ENCODE measurements at regions not wholly inside any gene's neighbourhood (a gene's known extent, or its start where the extent isn't known, plus 50 kb on each side); places are given as distances from the start of the nearest gene placed in this dataset.

DNA sequence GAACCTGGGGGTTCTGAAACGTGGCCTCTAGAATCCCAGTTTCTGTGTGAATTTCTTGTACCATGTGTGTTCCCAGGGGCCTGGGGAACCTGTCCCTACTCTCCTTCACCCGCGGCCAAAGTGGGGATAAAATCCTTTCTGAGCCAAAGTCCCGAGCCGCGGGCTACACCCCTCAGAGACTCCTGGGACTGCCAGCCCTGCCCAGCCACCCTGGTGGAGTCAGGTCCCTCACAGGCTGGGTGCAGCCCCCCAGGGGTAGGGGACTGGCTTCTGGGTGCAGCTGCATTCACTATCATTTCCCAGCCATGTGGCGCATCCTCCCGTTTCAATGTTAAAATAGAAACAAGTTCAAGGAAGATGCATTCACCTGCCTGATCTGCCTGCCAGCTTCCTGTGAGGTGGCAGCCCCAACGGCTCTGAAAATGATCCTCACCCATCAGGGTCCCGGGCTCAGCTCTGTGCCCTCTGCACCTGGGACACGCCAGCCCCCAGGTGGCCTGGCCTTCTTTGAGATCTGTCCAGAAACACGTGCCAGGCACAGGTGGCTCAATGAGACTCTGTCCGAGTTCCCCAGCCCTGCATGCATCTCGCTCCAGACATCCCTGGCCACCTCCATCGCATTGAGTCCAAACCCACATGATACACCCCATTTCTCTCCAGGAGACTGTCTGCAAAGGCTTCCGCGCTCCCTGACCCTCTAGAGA, 338.8 kb downstream of the CTTN start:
- no peak for DNase-seq (ENCODE audit: low read depth in 1 of 2, low spot score in 1 of 2)

DNA sequence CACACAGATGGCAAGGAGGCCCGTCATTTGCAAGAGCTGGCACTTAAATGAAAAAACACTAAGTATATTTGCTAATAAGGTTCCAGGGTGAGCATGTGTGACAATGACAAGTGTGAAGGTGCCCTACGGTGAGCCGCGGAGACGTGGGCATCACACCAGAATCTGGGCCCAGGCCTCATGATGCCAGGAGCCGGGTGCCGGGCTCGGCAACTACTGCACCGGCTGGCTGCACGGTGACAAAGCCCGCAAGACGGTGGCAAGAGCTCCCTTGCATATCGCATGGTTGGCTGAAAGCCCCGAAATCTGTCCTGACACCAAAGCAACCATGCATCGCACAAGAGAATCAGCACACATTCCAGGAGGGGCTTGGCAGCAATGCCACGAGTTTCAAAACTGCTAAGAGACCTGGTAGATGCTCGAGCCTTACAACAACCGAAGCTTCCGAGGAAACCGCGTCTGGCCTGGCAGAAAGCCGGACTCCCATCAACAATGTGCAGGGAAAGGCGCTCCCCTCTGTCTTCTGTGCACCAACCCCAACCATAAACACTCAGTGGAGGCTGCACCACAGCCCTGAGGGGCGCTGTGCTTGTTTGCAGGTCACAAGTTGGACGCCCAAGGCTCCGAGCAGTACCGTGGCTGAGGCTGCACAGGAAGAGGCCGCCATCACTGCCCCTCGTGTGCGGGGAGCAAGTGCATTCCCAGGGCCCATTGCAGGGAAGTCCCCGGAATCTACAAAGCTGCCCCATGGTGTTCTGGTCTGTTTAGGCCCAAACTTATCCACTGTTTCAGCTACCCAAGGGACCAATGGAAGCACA, 339.7 kb downstream of the CTTN start:
- no peak for DNase-seq (ENCODE audit: low read depth in 1 of 2, low spot score in 1 of 2)

DNA sequence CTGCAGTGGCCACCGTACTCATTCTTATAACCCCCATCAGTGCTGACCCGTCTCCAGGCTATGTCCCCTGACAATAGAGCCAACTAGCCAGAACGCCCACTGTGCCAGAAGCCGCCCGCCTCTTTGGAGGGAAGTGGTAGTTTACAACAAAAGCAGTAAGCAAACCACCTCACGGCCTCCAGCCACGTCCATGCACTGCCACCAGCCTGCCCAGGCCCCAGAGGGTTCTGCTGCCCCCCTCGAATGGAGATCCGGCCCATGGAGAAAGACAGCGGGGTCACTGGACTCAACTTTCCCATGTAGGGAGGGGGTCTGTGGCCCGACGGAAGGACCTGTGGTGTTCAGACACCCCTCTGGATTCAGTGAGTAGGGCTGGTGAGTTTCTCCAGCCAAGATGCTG, 340.3 kb downstream of the CTTN start:
- no peak for DNase-seq (ENCODE audit: low read depth in 1 of 2, low spot score in 1 of 2)

DNA sequence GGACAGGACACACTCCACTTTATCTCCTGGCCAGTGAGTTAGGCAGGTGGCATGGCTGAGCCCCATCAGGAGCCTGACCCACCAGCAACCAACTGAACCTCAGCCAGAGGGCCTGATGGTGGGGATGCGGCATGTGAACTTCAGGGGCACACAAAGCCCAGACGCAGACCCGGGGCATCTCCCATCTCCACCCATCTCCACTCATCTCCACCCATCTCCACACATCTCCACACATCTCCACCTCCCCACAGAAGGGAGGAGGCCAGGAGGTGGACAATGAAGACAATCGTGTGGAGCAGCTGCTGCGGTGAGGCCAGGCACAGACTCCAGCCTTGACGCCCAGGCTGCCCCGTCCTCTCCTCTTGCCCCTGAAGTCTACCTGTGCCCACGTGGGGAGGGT, 340.8 kb downstream of the CTTN start:
- DNase-seq (ENCODE audit: low read depth in 1 of 2, low spot score in 1 of 2): no peak

DNA sequence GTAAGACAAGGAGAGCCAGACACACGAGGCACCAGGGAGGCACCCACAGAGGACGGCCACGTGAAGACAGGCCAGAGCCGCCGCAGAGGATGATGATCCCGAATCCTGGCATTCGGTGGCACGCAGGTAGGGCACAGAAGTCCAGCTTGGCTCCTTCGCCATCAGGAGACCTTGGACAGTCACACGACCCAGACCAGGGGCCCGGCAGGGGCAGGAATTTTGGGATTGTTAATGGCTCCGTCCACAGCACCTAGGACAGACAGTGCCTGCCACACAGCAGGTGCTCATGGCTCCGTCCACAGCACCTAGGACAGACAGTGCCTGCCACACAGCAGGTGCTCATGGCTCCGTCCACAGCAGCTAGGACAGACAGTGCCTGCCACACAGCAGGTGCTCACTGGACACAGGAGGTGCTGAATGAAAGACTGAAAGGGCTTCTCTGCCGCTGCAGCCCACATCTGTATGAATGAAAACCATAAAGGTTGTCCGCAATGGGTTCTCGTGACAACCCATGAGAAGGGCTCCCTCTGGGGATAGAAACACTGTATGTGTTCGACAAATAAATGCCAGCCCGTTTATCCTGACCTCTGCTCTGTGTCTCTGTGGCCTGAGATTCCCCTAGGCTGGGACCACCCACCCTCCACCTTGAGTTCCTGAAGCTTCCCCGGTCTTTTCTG, 341.6 kb downstream of the CTTN start:
- DNase-seq (ENCODE audit: low read depth in 1 of 2, low spot score in 1 of 2): no peak

DNA sequence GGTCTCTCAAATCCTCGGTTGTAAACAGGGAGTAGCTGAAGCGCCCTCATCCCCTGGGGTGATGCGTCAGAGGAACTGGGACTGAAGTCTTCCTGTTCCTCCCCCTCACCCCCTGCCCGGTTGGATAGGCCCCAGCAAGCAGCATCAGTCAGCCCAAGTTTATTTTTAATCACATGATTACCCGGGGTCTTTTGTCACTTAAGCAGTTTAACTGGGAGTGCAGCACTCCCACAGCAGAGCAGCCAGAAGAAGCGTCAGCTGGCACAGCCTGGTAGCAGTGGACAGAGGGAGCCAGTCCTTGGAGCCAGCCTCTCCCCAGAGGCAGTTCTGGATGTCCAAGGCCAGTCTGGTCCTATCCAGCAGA, 342.1 kb downstream of the CTTN start:
- DNase-seq (ENCODE audit: low read depth in 1 of 2, low spot score in 1 of 2): no peak

DNA sequence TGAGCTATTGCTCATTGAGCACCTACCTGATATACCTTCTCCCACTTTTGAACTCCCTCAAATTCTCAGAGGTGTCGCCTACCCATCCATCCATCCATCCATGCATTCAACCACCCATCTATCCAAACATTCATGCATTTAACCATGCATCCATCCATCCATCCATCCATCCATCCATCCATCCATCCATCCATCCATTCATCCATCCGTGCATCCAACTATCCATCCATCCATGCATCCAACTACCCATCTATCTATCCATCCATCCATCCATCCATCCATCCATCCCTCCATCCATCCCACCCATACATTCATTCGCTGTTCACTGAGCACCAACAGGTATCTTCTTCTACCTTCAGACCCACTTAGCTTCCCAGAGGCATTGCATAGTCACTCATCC, 342.8 kb downstream of the CTTN start:
- no peak for DNase-seq (ENCODE audit: low read depth in 1 of 2, low spot score in 1 of 2)

DNA sequence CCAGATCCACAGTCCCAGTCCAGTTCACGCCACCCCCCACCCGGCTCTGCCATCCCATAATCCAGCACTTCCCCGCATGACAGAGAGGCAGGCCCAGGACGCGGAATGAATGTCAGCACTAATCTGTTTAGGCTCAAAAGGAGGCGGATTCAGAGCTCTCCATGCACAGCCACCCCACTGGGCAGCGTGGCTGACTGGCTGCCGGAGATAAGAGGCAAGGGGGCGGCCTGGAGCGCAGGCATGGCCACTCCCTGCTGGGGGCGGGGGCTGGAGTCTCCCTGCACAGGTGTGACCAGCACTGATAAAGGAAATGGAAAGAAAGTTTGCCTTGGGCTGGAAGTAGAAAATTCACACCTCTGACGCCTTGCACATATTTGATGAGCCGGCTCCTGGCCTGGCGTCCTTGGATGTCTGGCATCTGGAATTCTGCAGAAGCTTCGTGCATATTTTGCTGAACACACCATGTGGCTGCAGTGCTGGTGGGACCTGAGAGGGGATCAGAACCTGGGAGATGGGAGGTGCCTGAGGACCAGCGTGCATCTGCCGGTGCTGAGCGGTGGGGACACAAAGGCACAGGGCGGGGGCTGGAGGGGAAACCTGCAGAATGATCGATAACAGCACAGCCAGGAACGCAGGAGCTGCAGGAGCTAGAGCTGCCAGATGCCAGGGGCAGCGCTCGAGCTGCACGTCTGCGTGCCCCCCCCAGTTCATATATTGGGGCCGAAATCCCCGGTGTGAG, 344.4 kb downstream of the CTTN start:
- DNase-seq (ENCODE audit: low read depth in 1 of 2, low spot score in 1 of 2): no peak

DNA sequence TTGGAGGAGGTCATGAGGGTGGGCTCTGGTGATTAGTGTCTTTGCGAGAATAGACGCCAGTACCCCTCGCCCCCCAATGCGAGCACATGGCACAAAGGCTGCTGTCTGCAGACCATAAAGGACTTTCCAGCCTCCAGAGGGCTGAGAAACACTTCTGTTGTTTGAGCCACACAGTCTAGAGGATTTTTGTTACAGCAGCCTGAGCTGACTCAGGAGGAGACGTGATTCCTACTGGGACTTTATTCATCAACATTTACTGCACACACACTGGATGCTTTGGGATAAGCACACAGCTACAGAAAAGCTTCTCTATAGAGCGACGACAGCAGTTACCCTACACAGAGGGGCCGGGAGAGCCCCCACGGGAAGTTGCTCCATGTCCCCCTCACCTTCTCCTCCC, 345.0 kb downstream of the CTTN start:
- DNase-seq (ENCODE audit: low read depth in 1 of 2, low spot score in 1 of 2): no peak

DNA sequence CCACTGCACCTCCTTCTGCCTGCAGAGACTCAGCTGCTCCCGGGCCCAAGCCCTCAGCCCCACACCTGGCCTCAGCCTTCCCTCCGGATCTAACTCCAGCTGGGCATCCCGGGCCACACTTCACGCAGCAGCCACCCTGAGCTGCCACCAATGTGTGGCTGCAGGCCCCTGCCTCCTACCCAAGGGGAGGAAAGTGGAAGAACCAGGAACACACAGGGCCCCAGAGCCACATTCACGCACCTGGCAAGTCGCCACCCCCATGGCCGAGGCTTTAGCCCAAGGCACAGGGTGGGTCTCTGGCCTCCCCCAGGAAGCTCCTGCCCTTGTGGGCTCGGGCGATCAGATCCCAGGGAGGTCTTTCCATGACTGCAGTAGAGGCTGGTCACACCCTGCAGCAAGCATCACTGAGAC, 345.6 kb downstream of the CTTN start:
- no peak for DNase-seq (ENCODE audit: low read depth in 1 of 2, low spot score in 1 of 2)

DNA sequence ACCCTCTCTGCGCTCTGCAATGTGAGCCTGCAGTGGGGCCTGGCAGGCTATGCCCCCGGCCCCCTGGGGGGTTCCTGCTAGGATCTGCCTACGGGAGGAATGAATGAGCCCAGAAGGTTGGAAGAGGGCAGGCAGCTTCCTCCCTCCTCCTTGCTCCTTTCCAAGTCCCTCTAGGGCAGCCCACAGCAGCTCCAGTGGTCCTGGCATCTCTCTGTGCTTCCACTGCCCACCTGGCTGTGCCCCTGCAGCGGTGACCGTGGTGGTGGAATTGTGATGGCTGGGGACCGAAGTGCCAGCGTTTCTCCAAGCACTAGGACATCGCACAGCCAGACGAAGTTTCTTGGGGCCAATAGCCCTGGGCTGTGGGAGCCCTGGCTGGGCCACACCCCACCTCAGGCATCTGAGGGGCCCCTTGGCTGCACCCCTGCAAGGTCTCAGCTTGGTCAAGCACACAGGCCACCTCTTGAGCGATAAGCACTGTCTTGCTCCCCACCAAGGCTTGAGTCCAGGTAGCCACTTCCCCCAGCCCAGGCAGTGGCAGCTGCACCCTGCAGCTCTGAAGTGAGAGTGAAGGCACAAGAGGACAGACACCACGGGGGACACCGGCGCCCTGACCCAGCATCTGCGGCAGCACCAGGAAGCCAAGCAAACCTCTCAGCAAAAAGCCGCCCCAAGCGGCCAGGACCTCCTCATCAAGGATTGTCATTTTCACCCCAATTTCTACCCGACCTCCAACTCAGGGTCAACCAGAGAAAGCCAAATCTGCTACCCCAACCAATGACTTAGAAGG, 346.3 kb downstream of the CTTN start:
- DNase-seq (ENCODE audit: low read depth in 1 of 2, low spot score in 1 of 2): no peak

DNA sequence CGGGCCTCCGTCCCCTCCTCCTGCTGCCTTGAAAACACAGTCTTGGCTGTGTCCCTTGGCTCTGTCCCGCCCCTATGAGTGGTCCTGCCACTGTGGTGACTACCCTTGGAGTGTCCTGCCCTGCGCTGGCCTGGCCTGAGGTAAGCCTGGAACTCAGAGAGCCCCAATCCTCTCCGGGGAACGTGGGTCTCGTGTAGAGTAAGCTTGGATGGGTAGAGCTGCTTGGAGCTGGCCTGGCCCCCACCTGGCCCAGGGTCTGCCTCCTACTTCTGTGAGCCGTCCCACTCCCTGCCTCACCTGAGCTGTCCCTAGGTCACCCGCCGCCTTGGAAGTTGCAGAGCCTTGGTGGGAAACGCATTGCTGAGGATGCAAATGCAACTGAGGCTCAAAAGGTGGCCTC, 347.1 kb downstream of the CTTN start:
- DNase-seq (ENCODE audit: low read depth in 1 of 2, low spot score in 1 of 2): no peak

DNA sequence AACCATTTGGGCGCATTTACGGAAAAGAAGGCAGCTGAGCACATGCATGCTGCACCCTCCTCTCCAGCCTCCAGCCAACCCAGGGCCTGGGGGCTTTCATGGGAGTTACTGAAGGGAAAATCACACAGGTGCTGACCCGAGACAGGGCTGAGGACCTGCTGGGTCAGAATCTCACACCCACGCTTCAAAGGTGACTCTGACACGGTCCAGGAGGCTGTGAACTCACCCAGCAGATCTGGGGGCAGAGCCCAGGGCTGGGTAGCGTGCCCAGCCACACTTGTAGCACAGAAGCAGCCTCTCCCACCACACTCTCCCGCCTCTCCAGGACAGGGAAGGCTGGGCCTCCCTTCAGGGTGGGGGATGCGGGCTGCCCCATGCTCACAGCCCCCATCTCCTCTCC, 347.6 kb downstream of the CTTN start:
- DNase-seq (ENCODE audit: low read depth in 1 of 2, low spot score in 1 of 2): no peak

DNA sequence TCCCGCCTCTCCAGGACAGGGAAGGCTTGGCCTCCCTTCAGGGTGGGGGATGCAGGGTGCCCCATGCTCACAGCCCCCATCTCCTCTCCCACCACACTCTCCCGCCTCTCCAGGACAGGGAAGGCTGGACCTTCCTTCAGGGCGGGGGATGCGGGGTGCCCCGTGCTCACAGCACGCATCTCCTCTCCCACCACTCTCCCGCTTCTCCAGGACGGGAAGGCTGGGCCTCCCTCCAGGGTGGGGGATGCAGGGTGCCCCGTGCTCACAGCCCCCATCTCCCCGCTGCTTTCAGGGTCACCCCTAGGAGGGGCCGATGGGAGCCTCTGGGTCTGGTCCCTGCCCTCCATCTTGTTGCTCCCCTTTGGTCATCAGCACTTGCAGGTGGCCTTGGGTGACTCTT, 348.0 kb downstream of the CTTN start:
- no peak for DNase-seq (ENCODE audit: low read depth in 1 of 2, low spot score in 1 of 2)

DNA sequence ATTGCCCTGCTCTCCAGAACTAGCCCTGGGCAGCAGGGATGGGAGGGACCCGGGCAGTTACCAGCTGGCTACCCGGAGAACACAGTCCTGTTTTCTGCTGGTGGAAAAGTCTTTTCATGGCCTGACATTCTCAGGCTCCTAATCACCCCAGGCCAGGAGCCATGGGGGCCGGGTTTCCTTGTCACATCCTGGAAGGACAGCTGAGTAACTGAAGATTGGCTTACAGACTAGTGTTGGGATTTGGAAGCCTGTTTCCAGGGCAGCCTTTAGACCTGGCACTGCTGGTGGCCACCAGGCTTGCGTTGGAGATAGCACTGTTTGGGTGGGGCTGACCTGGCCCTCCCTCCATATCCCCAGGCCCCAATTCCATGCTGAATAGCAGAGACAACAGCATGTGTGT, 349.0 kb downstream of the CTTN start:
- DNase-seq (ENCODE audit: low read depth in 1 of 2, low spot score in 1 of 2): no peak

DNA sequence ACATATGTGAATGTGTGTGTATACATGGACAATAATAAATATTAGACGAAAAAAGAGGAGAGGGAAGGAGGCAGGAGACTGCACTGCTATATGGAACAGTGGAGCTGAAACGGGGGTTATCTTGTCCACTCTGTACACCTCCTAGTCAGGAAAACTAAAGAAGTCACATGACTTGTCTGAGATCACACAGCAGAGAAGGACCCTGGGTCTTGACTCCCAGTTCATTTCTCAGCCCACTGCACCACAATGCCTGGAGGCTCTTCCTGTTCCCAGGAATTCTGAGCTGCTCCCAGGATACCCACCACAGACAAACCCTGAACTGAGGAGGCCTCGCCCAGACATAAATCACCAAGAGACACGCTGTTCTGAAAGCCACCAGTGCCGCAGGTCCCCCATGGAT, 349.6 kb downstream of the CTTN start:
- no peak for DNase-seq (ENCODE audit: low read depth in 1 of 2, low spot score in 1 of 2)

DNA sequence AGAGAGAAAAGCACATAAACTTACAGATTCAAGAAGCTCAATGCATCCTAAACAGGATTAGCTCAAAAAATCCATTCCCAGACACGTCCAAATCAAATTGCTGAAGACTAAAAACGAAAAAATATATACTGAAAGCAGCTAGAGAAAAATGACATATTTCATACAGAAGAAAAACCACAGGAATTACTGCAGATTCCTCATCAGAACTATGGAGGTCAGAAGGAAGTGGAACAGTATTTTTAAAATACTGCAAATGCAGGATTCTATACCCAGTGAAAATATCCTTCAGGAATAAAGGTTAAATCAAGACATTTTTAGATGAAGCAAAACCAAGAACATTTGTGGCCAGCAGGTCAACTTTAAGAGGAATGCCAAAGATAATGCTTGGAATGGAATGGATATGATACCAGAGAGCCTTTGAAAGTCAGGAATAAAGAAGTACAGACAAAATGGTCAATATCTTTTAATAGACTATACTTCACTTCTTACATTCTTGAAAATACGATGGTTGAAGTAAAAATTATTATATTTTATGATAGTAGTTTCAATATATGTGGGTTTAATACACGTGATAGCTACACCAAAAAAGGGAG, 352.9 kb downstream of the CTTN start:
- no peak for DNase-seq (ENCODE audit: low read depth in 1 of 2, low spot score in 1 of 2)

DNA sequence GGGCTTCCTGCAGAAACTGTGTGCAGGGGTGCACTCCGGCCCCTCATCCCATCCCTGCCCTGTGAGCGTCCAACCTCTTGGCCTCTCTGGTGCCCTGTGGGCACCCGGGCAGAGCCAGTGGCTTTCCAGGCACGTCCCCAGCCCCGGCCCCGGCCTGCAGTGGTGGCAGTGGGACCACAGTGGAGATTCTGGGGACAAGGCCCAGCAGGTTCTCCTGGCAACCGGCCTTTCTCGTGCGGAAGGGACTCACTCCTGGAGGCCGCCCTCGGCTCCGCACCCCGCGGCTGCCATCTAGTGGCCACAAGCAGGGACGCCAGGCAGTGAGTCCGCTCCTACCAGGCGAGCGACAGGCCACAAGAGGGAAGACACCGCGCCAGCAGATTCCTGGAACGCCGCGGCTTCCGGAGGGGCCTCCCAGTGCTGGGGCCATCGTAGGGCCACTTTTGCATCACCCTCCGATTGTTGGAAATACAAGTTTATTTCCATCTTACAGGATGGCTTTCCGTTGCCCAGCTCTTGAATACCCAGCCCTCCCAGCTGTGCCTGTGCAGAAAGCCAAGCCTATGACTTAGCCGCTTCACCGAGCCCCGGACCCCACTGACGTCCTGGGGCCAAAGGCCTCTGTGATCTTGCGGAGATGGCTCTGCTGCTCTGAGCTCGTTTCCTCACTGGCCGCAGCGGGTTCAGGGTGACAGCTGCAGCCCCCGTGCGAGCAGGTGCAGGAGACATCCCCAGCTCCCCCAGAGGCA, 357.3 kb downstream of the CTTN start:
- peak in 1 of 2 donors; percentile 33 for DNase-seq (ENCODE audit: low read depth in 1 of 2, low spot score in 1 of 2)

DNA sequence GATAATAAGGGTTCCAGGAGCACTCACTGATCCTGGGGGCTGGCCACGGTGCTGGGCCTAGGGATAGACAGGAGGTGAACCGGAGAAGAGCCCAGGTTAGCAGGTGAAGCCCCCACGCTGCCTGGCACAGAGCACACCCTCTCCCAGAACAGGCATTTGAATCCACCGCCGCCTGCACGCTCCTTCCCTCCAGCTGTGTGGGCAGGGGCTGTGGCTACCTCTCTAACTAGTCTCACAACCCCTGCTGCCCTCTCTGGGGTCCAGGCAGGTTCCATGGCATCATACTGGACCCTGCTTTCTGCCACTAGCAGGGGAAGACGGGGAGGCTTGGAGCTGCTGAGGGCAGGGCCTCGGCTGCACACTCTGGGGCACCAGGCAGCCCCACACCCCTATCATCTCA, 358.0 kb downstream of the CTTN start:
- no peak for DNase-seq (ENCODE audit: low read depth in 1 of 2, low spot score in 1 of 2)

DNA sequence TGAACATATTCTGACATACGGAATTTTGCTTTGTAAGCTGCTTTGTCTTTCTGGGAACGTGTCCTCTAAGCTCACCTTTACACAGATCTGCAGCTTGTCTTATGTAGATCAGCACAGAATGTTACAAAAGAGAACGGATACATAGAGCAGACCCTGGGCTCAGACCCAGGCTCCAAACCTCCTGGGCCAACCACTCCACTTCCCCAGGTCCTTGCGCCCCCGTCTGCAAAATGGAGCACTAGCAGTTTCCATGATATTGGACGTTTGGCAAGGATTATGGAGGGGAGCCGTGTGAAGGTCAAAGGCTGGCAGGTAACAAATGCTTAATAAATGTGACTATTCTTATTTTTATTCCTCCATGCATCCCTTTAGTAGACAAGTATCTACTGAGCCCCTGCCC, 358.4 kb downstream of the CTTN start:
- DNase-seq (ENCODE audit: low read depth in 1 of 2, low spot score in 1 of 2): no peak
